Smooth muscle cell (in vitro differentiated cells): ENCODE measurements at regions not wholly inside any gene's neighbourhood (a gene's known extent, or its start where the extent isn't known, plus 50 kb on each side); places are given as distances from the start of the nearest gene placed in this dataset. TPM values are rescaled to one million over a fixed set of nuclear protein-coding genes. Genes with fewer than 3 reads are reported as not detected.
"Not testable (repeated sequence)": the region's sequence is repeated elsewhere in the genome, so short reads cannot be mapped to it uniquely, and the experiment has no call there.

Experiments
- DNase-seq: peaks from one replicate; lab custom pipeline; 2025; ENCODE audit not compliant: unreplicated experiment; lab: John Stamatoyannopoulos, UW
- H2AFZ ChIP-seq: fragments of 200-600 bp; sonication (generic); 2 replicates; pipeline ENCODE4 v1.6.0; 2016; ENCODE audit warnings: antibody characterized with exemption, low read depth, mild to moderate bottlenecking
- H3F3A ChIP-seq: fragments of 200-600 bp; sonication (generic); 2 replicates; pipeline ENCODE4 v1.6.0; 2017; ENCODE audit warnings: antibody characterized with exemption, low read depth
- H3K27ac ChIP-seq: fragments of 200-600 bp; sonication (generic); 2 replicates; pipeline ENCODE4 v1.5.1; 2016; ENCODE audit warnings: low read depth, mild to moderate bottlenecking
- H3K27me3 ChIP-seq: fragments of 200-600 bp; sonication (generic); 2 replicates; pipeline ENCODE4 v1.6.1; 2016; ENCODE audit warnings: low read depth, mild to moderate bottlenecking
- H3K36me3 ChIP-seq: fragments of 200-600 bp; sonication (generic); 2 replicates; pipeline ENCODE4 v1.5.1; 2016; ENCODE audit warnings: low read depth
- H3K4me1 ChIP-seq: fragments of 200-600 bp; sonication (generic); 2 replicates; pipeline ENCODE4 v1.5.1; 2016; ENCODE audit warnings: low read depth
- H3K4me2 ChIP-seq: fragments of 200-600 bp; sonication (generic); 2 replicates; pipeline ENCODE4 v1.6.0; 2016; ENCODE audit warnings: mild to moderate bottlenecking
- H3K4me3 ChIP-seq: fragments of 200-600 bp; sonication (generic); 2 replicates; pipeline ENCODE4 v1.5.1; 2016; ENCODE audit warnings: mild to moderate bottlenecking
- H3K79me2 ChIP-seq: fragments of 200-600 bp; sonication (generic); 2 replicates; pipeline ENCODE4 v1.6.0; 2016; ENCODE audit warnings: low read depth, mild to moderate bottlenecking
- H3K9ac ChIP-seq: fragments of 200-600 bp; sonication (generic); 2 replicates; pipeline ENCODE4 v1.6.0; 2016; ENCODE audit warnings: low read depth
- H3K9me3 ChIP-seq: fragments of 200-600 bp; sonication (generic); replicated peaks from 2 replicates; pipeline ENCODE4 v1.5.1; 2016; ENCODE audit warnings: low read depth
- H4K20me1 ChIP-seq: fragments of 200-600 bp; sonication (generic); 2 replicates; pipeline ENCODE4 v1.6.0; 2016; ENCODE audit warnings: low read depth
- WGBS: methylation state at CpG from one replicate; pipeline ENCODE4 v1.1.7; 2016; ENCODE audit warnings: low lambda C conversion rate; 5-methylcytosine and 5-hydroxymethylcytosine counted together
- small RNA-seq: library from RNA; depleted of rRNA; stranded (forward); fragments of <200 nt; gene quantifications from one replicate; pipeline ENCODE3, GENCODE V24; 2014
- TF ChIP-seq, protein P1 (sequence below): fragments of 200-600 bp; sonication (generic); IDR thresholded peaks from 2 replicates; pipeline ENCODE4 v1.5.1; 2017; ENCODE audit warnings: borderline replicate concordance, mild to moderate bottlenecking, antibody characterized with exemption; ENCODE audit not compliant: insufficient read depth, poor library complexity, severe bottlenecking

DNA sequence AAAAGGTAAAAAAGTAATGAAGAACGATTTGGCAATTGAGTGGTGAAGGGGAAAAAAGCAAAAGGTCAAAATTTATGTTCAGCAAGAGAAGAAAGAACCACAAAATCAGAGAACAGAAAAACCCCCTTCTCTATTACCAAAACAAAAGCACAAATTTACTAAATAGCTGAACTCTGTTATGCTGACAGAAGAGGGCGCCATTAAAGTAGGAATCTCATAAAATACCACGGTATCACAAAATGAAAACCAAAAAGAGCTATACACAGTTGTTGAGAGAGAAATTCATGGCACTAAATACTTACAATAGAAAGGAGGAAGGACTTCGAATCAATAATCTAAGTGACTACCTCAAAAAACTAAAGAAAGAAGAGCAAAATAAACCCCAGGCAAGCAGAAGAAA is 69.6 kb upstream of the CXorf66 start:
- Histone ChIP-seq H3K27ac (no peak overlapping the region), H2AFZ (no peak overlapping the region), H3K36me3 (no peaks in the 10 kb centered on the region), H3K27me3 (no peaks in the 10 kb centered on the region), H3K9ac (no peak overlapping the region), H3K9me3 (no peaks in the 10 kb centered on the region), H3K4me2 (no peak overlapping the region), H4K20me1 (no peaks in the 10 kb centered on the region), H3K4me3 (no peak overlapping the region), H3F3A (no peaks in the 10 kb centered on the region), H3K4me1 (no peaks in the 10 kb centered on the region), H3K79me2 (no peaks in the 10 kb centered on the region)
- WGBS, result 12% methylated on average over 4 of the region's 4 CpGs
- TF ChIP-seq, protein P1, sequence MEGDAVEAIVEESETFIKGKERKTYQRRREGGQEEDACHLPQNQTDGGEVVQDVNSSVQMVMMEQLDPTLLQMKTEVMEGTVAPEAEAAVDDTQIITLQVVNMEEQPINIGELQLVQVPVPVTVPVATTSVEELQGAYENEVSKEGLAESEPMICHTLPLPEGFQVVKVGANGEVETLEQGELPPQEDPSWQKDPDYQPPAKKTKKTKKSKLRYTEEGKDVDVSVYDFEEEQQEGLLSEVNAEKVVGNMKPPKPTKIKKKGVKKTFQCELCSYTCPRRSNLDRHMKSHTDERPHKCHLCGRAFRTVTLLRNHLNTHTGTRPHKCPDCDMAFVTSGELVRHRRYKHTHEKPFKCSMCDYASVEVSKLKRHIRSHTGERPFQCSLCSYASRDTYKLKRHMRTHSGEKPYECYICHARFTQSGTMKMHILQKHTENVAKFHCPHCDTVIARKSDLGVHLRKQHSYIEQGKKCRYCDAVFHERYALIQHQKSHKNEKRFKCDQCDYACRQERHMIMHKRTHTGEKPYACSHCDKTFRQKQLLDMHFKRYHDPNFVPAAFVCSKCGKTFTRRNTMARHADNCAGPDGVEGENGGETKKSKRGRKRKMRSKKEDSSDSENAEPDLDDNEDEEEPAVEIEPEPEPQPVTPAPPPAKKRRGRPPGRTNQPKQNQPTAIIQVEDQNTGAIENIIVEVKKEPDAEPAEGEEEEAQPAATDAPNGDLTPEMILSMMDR, result peak; percentile 32
- no peak for DNase-seq

DNA sequence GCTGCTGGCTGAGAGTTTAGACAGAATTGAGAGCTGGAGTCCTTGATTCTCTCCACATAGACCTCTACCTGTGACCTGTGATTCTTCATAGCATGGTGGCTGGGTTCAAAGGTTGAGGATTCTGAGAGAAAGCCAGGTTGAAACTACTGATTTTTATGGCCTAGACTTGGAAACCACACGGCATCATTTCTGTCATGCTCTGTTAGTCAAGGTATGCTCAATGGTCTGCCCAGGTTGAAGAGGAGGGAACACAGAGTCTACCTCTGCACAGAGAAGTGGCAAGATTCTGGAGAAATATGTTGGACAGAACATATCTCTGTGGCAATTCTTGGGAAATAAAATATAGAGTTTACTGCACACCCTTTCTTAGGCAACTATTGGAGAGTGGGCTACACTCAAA is 57.2 kb upstream of the CXorf66 start:
- Histone ChIP-seq H3K27me3 (no peaks in the 10 kb centered on the region), H4K20me1 (no peaks in the 10 kb centered on the region), H3K36me3 (no peaks in the 10 kb centered on the region), H3K79me2 (no peaks in the 10 kb centered on the region), H3K4me3 (no peak overlapping the region), H2AFZ (no peak overlapping the region), H3K9ac (no peak overlapping the region), H3K4me1 (no peaks in the 10 kb centered on the region), H3K4me2 (no peak overlapping the region), H3F3A (no peaks in the 10 kb centered on the region), H3K9me3 (no peaks in the 10 kb centered on the region), H3K27ac (no peak overlapping the region)
- DNase-seq, result no peak
- WGBS, result 63% methylated on average over 1 of the region's 1 CpG
- TF ChIP-seq, protein P1, result no peak

DNA sequence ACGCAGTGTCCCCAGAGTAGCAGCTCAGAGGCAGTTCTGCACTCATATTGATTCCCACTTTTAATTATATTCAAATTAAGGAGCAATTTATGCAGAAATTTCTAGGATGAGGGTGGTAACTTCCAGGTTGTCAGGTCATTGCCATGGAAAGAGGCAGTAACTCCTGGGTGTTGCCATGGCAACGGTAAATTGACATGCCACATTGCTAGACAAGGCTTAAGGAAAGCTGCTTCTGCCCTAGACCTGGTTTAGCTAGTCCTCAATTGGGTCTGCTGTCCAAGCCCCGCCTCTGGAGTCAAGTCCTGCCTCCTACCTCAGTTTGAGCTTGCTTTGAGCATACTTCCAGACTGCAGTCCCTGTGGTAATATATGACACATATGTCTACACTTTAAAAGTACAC is 53.8 kb upstream of the CXorf66 start:
- H3K4me1 ChIP-seq, H3K4me3 ChIP-seq, H2AFZ ChIP-seq, H3K27ac ChIP-seq, DNase-seq, H3K27me3 ChIP-seq, H3K9me3 ChIP-seq, H3K36me3 ChIP-seq, H3K79me2 ChIP-seq, H4K20me1 ChIP-seq, H3K4me2 ChIP-seq, H3K9ac ChIP-seq, H3F3A ChIP-seq: not testable (repeated sequence)
- WGBS, result 58% methylated on average over 2 of the region's 3 CpGs

Small RNA genes in the stretch of these regions (small RNA-seq; reads per million reads assigned to genes)
- gene RN7SL727P, result not detected
